Heart left ventricle (tissue), 13 donors: ENCODE measurements at regions not wholly inside any gene's neighbourhood (a gene's known extent, or its start where the extent isn't known, plus 50 kb on each side); places are given as distances from the start of the nearest gene placed in this dataset.

Experiments
- CTCF ChIP-seq, 12 donors: fragments of 200-600 bp; sonication (generic) in 4 of 12; IDR thresholded peaks; one replicate each; pipeline versions ENCODE4 v1.5.0 to v1.8.0; 2018 to 2022; ENCODE audit warnings: antibody characterized with exemption in 12 of 12, mild to moderate bottlenecking in 5 of 12
- POLR2A ChIP-seq, 2 donors: fragments of 450-650 bp; IDR thresholded peaks; one replicate each; pipeline ENCODE4 v1.6.1; 2017; ENCODE audit warnings: antibody characterized with exemption in 2 of 2, mild to moderate bottlenecking in 2 of 2, moderate library complexity in 2 of 2
- donor health status: ischemic (EF 13 %, LVEDD 7.1; RV severe dilation, severe dysfunction).
- donor health status: DM: no; HTN: yes; CAD: no.
- donor health status: DM: no; HTN: no; CAD: no.
- donor health status: ischemic (EF 25% LVEDD 6.9; RV normal size, moderate dysfunction).
- donor health status: ischemic (EF 25% LVEDD 5.7; RV mildly dilated, moderate dysfunction).
- donor health status: ischemic (EF 35%, LVEDD 5.7; RV mildly dilated, moderate dysfunction).
- donor health status: nonischemic (EF 11% LVEDD 7.7; RV severe dilation, severe dysfunction).
- donor health status: DM: yes; HTN: yes; CAD: no.
- donor health status: PGD.
- donor health status: ischemic (EF 29% LVEDD 5.4; RV normal size, mild dysfunction).
- donor health status: nonischemic (EF 23%, LVEDD 6.1; RV moderate dilation, normal function).

DNA sequence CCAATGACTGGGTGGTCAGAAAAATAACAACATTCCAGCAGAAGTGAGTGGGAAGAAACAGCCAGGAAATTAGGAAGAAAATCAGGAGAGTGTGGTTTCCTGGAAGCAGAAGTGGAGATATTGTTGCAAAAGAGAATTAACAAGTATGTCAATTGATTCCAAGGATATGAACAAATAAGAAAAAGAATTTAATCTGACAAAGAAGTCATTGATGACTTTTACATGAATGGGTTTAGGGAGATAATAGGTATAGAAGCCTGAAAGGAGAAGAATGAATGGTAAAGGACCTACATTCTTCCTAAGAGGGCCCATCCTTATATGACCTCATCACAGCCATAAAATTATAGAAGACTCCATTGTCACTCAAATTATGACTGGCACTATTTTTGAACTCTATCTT lies 1440.1 kb downstream of the OTOL1 start:
- TF ChIP-seq CTCF (IDR thresholded peaks at IDR 0.05) (no peak), POLR2A (IDR thresholded peaks at IDR 0.05) (no peak)
